ENCODE measurements at regions not wholly inside any gene's neighbourhood (a gene's known extent, or its start where the extent isn't known, plus 50 kb on each side); places are given as distances from the start of the nearest gene placed in this dataset.
"Not testable (repeated sequence)": the region's sequence is repeated elsewhere in the genome, so short reads cannot be mapped to it uniquely, and the experiment has no call there.

DNA sequence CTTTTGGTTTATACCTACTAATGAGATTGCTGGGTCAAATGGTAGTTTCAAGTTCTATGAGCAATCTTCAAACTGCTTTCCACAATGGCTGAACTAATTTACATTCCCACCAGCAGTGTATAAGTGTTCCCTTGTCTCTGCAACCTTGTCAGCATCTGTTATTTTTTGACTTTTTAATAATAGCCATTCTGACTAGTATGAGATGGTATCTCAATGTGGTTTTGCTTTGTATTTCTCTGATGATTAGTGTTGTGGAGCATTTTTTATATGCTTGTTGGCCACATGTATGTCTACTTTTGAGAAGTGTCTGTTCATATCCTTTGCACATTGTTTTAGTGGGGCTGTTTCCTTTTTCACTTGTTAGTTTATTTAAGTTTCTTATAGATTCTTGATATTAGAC is 449.3 kb upstream of the ATP11B start:
- DNase-seq (ENCODE audit: low read depth) = not testable (repeated sequence)

DNA sequence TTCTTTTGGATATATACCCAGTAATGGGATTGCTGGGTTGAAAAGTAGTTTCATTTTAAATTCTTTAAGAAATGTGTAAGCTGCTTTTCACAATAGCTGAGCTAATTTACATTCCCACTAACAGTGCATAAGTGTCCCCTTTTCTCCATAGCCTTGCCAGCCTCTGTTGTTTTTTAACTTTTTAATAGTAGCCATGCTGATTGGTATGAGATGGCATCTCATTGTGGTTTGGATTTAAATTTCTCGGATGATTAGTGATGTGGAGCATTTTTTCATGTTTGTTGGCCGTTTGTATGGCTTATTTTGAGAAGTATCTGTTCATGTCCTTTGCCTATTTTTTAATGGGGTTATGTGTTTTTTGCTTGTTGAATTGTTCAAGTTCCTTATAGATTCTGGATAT is 444.3 kb upstream of the ATP11B start:
- no peak for DNase-seq (ENCODE audit: low read depth)

DNA sequence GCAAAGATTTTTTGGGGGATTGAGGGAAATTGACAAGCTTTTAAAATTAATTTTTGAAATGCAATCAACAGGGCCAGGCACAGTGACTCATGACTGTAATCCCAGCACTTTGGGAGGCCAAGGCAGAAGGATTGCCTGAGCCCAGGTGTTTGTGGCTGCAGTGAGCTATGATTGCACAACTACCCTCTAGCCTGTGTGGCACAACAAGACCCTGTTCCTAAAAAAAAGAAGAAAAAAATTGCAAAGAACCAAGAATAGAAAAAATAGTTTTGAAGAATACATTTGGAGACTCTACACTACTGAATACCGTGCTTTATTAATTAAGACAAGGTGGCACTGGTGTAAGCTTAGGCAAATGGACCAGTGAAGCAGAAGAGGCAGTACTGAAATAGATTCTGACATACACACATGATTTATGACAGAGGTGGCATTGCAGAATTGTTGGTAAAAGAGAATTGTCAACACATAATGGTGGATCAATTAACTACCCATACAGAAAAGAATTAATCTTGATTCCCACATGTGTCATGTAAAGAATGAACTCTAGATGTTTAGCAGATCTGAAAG is 443.3 kb upstream of the ATP11B start:
- no peak for DNase-seq (ENCODE audit: low read depth)

DNA sequence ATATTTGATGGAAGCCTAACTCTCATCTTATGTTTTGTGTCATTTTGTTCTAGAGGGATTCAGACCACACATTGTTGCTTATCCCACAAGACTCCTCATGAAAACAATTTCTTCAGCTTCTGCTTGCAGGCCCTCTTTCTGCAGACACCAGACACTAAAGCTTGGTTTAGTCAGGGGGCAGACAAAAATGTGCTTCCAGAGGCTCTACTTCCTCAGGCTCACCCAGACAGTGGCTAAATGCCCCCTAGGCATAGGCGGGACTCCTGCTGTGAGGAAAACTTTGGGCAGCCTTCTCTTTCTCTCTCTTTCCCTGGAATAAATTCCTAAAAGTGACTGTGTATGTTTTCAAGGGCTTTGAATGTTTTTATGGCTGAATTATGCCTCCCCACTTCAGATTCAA is 435.4 kb upstream of the ATP11B start:
- DNase-seq (ENCODE audit: low read depth) = no peak

DNA sequence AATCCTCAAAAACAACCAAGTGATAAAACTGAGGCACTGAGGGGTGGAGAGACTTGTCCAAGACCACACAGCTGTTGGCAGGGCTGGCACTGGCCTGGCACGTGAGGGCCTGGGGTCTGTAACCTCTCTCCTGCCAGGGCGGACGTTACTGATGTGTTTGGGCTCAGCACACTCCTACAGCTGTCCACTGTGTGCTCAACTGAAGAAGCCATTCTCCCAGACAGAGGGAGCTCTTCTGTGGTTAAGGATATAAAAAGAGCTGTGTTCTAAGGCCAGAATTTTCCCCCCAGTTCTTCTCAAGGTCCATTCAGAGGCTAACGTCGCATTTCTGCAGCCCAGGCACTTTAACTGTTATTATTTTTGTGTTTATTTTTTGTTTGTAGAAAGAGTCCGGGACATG is 429.0 kb upstream of the ATP11B start:
- no peak for DNase-seq (ENCODE audit: low read depth)

DNA sequence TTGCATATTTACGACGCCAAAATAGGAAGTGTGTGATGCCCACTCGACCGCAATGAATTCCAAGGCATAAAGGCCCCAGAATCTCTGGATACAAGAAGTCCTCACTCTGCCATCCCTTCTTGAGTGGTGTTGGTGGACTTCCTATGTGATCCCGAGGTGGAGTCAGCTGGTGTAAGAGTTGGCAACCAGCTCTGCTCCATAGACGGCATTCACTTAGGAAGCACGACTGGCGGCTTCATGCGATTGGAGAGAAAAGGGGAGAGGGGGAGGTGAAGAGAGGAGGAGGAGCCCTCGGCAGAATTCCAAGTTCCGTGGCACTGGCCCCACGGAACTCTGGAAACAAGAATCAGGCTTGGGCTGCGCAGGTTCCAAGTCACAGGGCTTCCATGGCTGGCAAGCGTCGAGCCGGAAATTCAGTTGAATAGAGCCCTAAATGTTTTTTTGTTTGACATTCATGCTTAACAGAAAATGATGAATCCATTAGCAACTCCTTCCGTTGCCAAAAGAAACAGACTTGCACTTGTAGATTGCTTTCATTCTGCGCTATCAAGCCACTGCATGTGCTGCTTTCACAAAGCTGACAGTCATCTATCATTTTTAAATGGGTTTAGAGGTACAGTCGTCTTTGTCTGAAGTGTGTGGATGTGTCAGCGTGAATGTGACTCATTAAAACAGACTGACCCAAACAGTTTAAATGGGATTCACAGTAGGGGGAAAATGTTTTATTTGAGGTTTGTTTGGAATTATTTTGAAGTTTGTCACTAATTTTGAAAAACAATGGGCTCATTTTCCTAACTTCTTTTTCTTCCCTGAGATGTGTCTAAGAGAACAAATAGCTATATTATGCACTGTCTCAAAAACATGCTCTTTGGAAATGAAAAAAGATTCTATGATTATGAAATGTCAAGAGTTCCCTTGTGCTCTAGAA is 428.3 kb upstream of the ATP11B start:
- DNase-seq (ENCODE audit: low read depth) = no peak

DNA sequence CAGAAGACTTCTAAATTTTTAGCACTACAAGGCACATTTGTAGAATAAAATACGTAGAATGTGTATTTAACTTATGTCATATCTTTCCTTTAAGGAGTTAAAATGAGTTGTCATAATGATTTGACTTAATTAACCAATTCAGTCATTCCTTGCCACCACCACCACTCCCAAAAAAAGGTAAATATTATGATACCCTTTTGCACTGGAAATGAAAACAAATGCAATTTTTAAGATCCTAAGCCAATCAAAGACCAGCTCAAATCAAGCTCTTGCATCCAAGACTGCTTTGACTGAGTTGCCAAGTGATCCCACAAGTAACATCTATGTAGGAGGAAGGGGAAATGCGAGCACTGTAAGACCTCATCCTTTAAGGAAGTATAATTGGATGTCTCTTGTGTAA is 426.6 kb upstream of the ATP11B start:
- no peak for DNase-seq (ENCODE audit: low read depth)

DNA sequence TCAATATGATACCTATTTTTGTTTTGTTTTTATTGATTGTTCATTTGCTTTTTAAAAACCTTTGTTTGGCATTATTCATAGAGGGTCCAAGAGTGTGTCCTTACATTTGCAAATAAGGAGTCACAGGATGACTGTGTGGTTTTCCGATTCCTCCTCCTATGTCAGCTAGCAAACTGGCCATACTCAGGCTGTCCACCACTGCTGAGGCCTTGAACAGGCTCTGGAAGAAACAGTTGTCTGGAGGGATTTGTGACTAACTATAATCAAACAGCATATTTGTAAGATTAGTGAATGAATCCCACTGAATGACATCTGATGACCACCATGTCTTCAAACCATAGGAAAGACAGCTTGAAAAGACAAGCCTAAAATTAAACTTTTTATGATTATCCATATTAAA is 423.4 kb upstream of the ATP11B start:
- no peak for DNase-seq (ENCODE audit: low read depth)

DNA sequence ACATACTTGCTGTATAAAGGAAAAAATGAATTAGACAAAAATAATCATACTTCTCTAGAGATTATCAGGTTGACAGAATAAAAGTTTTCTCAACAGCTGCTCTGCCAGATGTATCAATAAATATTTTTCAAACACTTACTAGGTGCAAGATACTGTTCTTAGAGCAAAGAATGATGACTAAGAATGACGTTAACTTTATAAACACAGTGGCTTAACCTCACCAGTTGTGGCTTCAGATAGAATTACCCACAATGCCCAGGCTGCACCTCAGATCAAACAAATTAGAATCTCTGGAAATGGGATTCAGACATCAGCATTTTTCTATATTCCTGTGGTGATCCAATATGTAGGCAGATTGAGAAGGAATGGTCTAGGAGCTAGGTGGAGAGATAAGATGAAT is 422.4 kb upstream of the ATP11B start:
- DNase-seq (ENCODE audit: low read depth) = no peak

DNA sequence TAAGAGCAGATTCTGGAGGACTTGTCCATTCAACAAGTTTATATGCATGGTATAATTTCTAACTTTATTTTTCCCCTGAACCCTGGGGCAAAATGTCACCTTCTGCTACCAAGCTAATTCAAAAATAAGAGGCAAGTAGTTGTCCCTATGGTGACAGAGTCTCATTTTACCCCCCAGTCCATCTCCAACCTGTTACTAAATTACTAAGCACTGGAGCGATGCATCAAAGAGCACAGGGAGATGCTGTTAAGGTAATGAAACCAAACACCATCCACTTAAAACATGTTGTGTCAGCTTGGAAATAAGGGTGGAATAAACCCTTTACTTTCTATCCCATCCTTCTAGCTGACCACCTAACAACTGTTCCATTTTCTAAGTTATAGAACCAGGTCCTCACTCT is 417.4 kb upstream of the ATP11B start:
- no peak for DNase-seq (ENCODE audit: low read depth)

DNA sequence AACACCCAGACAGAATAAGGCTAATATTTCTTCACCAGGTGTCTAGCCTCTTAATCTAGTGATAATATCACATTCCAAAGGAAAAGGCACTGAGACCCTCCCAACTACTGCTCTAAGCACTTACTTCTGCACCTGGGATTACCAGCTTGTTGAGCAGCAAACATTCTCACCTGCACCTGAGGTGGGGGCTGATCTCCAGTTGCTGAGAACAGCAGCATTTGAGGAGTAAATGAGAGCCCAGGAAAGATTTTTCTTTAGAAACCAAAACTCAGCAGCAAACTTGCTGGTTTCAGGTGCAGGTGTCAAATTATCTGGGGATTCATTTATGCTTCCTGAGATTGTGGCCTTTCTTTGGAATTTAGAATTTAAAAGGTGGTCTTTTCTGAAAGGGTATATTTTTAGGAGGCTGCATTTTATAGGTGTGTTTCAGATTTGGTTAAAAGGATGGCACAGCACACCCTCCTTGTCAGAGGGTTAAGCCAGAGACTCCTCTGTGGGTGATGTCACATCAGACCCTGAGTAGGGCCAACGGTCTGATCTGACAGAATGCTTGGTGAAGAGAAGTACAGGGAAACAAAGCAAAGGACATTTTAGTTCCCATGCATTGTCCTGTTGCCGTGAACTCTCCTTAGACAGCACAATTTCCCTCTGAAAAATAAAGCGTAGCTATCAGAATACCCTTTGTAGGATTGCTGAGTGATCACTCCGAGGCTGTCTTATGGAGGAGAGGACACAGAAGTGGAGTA is 411.0 kb upstream of the ATP11B start:
- DNase-seq (ENCODE audit: low read depth) = no peak

DNA sequence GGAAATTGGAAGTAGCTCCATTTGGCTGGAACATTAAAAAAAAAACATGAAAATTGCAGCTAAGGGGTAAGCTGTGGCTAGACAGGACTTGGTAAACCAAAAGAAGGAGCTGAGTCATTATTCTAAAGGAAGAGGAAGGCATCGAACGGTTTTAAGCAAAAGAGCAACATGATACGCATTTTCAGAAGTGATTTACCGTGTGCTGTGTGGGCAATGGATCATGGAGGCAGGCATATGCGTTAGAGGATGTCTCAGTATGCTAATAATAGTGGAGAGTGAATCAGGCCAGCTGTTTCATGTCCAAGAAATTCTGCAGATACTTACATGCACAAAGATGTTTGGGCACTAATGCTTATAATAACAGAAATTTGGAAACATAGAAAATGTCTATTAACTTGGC is 409.1 kb upstream of the ATP11B start:
- no peak for DNase-seq (ENCODE audit: low read depth)

DNA sequence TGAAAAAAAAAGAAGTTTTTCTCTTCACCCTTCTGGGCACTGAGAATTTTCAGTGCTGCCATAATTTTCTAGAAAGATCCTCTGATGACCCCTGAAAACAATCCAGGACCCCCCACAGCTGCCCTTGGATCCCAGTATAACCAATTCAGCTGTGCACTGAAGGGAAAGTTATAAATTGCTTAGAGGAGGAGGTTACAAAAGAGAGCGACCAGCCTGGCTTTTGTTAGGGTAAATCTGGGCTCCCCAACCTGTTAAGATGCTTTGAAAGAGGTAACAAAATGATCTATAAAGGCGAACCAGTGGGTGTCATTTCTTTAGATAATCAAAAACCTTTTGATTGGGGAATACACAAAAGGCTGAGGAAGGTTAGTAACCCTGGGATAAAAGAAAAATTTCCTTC is 407.9 kb upstream of the ATP11B start:
- no peak for DNase-seq (ENCODE audit: low read depth)

DNA sequence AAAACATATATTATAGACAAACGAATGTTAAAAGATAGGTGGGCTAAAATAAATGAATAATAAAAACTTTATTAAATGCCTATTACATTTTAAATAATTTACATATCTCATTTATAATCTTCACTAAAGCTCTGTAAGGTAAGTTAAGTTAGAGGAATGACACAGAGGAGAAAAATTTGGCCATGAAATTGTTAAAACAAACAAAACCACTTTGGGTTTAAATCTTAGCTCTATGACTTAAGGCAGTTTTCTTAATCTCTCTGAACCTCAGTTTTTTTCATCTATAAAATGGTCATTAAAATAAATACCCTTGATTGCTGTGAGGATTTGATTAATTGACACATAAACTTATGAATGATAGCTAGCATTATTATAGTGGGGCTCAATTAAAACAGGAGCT is 404.8 kb upstream of the ATP11B start:
- no peak for DNase-seq (ENCODE audit: low read depth)

DNA sequence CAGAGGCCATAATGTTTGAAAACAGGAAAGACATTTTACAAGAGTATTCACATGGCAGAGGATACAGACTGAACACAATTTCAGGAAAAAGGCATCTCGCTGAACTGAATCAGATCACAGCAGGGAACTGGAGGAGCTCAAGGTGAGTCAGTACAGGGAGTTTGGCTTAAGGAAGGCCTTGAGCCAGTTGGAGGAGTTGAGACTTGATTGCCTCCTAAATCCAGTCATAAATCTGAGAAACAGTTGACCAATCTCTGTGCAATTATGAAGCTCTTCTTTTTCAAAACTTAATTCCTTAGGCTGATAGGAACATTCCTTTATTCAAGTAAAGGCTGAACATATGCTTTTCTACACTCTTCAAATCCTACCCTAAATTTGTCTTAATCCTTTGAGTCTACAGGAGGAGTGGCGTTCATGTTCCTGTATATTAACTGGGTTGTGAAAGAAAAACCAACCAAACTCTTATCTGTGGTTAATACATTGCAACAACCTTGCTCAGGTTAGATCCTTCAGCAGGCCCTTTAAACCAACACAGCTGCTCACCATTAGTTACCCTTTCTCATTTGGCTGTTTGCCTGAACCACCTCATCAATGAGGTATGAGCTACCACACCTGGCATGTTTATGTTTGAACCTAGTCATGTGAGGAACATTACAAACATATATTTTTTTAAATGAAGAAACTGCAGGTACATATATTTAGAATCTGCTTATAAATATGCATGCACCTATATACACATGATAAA is 404.1 kb upstream of the ATP11B start:
- DNase-seq (ENCODE audit: low read depth) = no peak

DNA sequence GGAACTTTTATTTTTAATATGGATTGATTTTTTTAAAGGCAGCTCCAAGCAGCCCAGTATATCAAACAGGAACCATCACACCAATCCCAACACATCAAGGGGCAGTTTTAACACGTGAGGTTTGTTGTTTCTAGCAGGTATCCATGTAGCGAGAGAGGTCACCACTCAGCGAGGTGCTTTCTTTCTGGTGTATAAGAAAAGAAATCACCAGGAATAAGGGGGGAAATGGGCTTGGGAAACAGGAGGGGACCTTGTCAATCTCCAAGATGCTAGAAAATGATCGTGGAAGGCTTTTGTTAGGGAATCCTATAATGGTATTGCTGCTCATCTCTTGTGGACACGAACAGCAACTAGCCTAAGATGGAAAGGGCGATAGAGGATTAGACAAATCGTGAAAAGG is 402.9 kb upstream of the ATP11B start:
- no peak for DNase-seq (ENCODE audit: low read depth)

DNA sequence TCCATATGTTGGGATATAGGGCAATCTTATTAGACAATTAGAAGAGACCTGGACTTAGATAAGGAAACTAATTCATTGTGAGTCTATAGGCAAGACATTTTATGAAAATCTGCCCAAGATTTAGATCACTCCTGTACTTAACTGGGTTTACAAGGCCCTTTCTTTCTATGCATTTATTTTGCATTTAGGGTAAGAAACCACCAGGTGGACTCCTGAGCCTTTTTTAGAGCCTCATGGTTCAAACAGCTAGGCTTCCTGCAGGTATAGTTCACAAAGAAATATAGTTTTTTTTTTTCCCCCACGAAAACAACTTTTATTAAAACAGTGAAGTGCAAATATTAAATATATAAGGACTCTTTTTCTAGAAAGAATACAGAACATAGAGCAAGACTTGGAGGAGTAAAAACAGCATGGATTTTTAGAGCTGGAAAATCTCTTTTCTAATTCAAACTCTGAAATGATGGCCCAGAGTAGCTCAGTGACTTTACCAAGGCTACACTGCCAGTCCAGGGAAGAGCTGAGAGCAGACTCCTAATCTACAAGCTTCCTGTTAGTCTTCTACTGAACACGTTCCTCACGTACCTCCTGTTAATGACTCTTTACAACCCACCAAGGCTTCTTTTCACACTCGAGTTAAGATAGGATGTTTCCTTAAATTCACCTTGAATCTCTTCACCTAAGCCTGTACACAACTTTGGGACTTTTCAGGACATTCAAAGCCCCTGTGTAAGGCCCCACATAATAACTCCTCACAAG is 400.9 kb upstream of the ATP11B start:
- no peak for DNase-seq (ENCODE audit: low read depth)

DNA sequence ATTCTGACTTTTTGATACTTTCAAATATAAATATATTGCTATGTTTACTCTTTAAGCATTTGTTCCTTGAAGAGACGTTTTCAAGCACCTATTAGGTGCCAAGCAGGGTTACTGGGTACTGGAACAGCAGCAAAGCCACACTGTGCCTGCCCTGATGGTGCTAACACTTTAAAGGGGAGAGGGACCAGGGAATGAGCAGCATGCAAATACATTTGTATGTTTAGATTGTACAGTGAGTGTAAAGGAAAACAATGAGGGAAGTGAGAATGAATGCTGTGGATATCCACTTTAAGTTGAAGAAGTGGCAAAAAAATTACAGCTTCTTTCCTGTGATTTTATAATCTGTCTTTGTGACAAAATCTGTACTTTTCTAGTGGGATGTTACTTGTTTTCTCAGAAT is 400.2 kb upstream of the ATP11B start:
- DNase-seq (ENCODE audit: low read depth) = no peak

DNA sequence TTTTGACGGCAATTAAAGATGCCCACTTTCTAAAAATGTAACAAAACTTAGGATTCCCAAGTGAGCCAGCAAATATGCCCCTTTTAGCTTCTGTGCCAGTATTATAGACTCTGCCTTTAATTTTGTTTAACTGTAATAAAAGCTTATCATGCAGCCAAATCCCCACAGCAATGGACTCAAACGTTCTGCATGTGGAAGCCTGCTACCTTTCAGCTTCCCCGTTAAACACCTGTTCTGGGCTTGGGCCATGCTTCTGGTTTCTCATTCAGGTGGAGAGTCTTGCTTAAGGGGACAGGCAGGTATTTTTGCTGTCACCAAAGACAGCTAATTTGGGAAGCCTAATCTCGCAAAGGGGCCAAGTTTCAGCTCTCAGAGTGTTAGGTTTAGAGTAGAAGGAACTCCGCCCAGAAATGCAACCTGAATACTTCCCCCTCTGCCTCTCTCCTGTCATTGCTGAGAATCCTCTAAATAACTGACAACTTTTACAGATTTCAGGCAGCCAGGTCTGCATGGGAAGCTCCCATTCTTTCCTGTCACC is 399.4 kb upstream of the ATP11B start:
- DNase-seq (ENCODE audit: low read depth) = no peak

DNA sequence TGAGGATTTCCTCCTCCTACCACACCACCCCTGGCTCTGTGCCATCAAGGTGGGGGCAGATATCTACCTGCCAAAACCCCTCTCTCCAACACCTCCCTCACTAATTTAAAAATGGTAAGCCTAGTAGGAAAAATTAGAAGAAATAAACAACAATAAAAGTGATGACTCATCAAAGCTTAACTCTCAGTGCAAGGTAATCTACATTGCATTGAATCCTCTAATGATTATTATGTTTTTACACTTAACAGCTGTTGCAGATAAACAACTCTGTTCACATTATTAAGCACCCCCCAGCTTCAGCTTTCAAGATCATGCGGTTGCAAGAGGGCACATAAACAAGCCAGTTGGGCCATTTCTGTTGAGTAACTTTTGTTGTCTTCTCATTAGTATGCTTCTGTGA is 396.1 kb upstream of the ATP11B start:
- DNase-seq (ENCODE audit: low read depth) = no peak

DNA sequence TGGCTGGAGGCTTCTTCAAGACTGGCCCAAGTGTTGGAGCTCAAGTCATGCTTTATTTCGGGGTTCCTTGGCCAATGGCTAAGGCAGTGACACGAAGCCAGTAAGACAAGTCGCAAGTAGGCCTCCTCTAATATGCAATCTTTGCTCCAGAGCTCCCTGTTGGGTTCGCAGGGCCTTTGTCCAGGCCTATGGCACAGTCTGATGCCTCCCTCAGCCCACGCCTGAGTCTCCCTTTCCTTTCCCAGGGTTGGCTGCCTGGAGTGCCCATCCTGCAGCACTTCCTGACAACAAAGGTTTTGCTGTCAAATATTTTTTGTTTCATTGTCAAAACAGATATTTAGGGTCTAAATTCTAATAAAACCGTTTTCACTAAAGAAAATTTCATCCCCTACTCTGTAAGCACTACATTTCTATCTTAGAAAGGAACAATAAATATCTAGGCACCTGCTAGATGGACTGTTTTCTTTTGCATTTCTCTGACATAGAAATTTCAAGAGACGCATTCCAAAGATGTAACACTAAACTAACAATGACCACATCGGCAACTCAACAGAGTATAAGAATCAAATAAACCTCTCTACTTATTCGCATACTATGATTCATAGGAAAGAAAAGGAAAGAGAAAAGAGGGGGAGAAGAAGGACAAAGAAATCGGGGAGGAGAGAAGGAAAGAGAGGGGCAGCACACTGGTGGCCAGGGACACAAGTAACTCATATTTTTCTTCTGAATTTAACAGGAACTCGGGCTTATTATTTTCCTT is 393.1 kb upstream of the ATP11B start:
- DNase-seq (ENCODE audit: low read depth) = no peak
